SK-N-SH treated with all-trans-retinoic acid at 6 μM for 48 hours (cell line): ENCODE measurements at regions not wholly inside any gene's neighbourhood (a gene's known extent, or its start where the extent isn't known, plus 50 kb on each side); places are given as distances from the start of the nearest gene placed in this dataset.

ENCODE experiments used
- ATAC-seq: fragments of 200-7000 bp; cut with Tn5 transposase; 3 replicates; pipeline ENCODE4 v1.9.1; 2020; ENCODE audit warnings: mild to moderate bottlenecking, moderate library complexity
- ARNTL ChIP-seq: fragments of 450-650 bp; formaldehyde crosslinking; IDR thresholded peaks from 2 replicates; pipeline ENCODE4 v1.5.0; 2020; ENCODE audit warnings: low read depth, mild to moderate bottlenecking, moderate library complexity, borderline replicate concordance
- BACH2 ChIP-seq: fragments of 250-450 bp; sonication (Bioruptor Pico); IDR thresholded peaks from 2 replicates; pipeline ENCODE4 v1.9.0; 2021; ENCODE audit warnings: mild to moderate bottlenecking, borderline replicate concordance
- CREB5 ChIP-seq: fragments of 250-450 bp; sonication (Bioruptor Pico); IDR thresholded peaks from 2 replicates; pipeline ENCODE4 v1.5.1; 2020; ENCODE audit warnings: low read depth, mild to moderate bottlenecking, moderate library complexity
- CSDC2 ChIP-seq: fragments of 250-450 bp; sonication (Bioruptor Pico); IDR thresholded peaks from 2 replicates; pipeline ENCODE4 v1.5.0; 2020; ENCODE audit warnings: mild to moderate bottlenecking, moderate library complexity
- CSRNP3 ChIP-seq: fragments of 250-450 bp; sonication (Bioruptor Pico); IDR thresholded peaks from 2 replicates; pipeline ENCODE4 v1.5.1; 2021; ENCODE audit warnings: mild to moderate bottlenecking, moderate library complexity
- ESRRG ChIP-seq: fragments of 250-450 bp; sonication (Bioruptor Pico); IDR thresholded peaks from 2 replicates; pipeline ENCODE4 v1.6.1; 2021; ENCODE audit warnings: mild to moderate bottlenecking
- GLIS3 ChIP-seq: fragments of 250-450 bp; sonication (Bioruptor Pico); IDR thresholded peaks from 2 replicates; pipeline ENCODE4 v1.5.0; 2020; ENCODE audit warnings: mild to moderate bottlenecking, moderate library complexity
- OSR1 ChIP-seq: fragments of 250-450 bp; sonication (Bioruptor Pico); IDR thresholded peaks from 2 replicates; pipeline ENCODE4 v1.8.0; 2022; ENCODE audit warnings: moderate library complexity, mild to moderate bottlenecking, inconsistent platforms
- POU6F1 ChIP-seq: fragments of 250-450 bp; sonication (Bioruptor Pico); IDR thresholded peaks from 2 replicates; pipeline ENCODE4 v1.8.0; 2021; ENCODE audit warnings: low read depth, mild to moderate bottlenecking, moderate library complexity, borderline replicate concordance
- PPARA ChIP-seq: fragments of 250-450 bp; sonication (Bioruptor Pico); IDR thresholded peaks from 2 replicates; pipeline ENCODE4 v1.5.0; 2020; ENCODE audit warnings: mild to moderate bottlenecking, borderline replicate concordance
- RARB ChIP-seq: fragments of 250-450 bp; sonication (Bioruptor Pico); IDR thresholded peaks from 2 replicates; pipeline ENCODE4 v1.8.0; 2021; ENCODE audit warnings: mild to moderate bottlenecking, moderate library complexity
- TCF4 ChIP-seq: fragments of 250-450 bp; sonication (Bioruptor Pico); IDR thresholded peaks from 2 replicates; pipeline ENCODE4 v1.8.0; 2021; ENCODE audit warnings: mild to moderate bottlenecking, moderate library complexity, borderline replicate concordance
- TOX ChIP-seq: fragments of 250-450 bp; sonication (Bioruptor Pico); IDR thresholded peaks from 2 replicates; pipeline ENCODE4 v1.8.0; 2021; ENCODE audit warnings: mild to moderate bottlenecking, moderate library complexity, borderline replicate concordance
- ZC3H10 ChIP-seq: fragments of 250-450 bp; sonication (Bioruptor Pico); IDR thresholded peaks from 2 replicates; pipeline ENCODE4 v1.5.1; 2021; ENCODE audit warnings: mild to moderate bottlenecking, moderate library complexity
- ZFP3 ChIP-seq: fragments of 250-450 bp; sonication (Bioruptor Pico); IDR thresholded peaks from 2 replicates; pipeline ENCODE4 v1.5.0; 2020; ENCODE audit warnings: mild to moderate bottlenecking, moderate library complexity
- ZFP30 ChIP-seq: fragments of 450-650 bp; formaldehyde crosslinking; IDR thresholded peaks from 2 replicates; pipeline ENCODE4 v1.5.0; 2022; ENCODE audit warnings: mild to moderate bottlenecking, moderate library complexity
- ZNF565 ChIP-seq: fragments of 450-650 bp; formaldehyde crosslinking; conservative IDR thresholded peaks from 2 replicates; pipeline ENCODE4 v1.5.0; 2020; ENCODE audit warnings: low read depth, mild to moderate bottlenecking, moderate library complexity
- ZNF70 ChIP-seq: fragments of 450-650 bp; formaldehyde crosslinking; IDR thresholded peaks from 2 replicates; pipeline ENCODE4 v1.5.0; 2020; ENCODE audit warnings: mild to moderate bottlenecking, moderate library complexity
- ZNF8 ChIP-seq: fragments of 450-650 bp; formaldehyde crosslinking; IDR thresholded peaks from 2 replicates; pipeline ENCODE4 v1.5.0; 2020; ENCODE audit warnings: mild to moderate bottlenecking, moderate library complexity
- TF ChIP-seq, protein P1 (sequence below): fragments of 250-450 bp; sonication (Bioruptor Pico); IDR thresholded peaks from 2 replicates; pipeline ENCODE4 v1.5.0; 2020; ENCODE audit warnings: mild to moderate bottlenecking, moderate library complexity
- TF ChIP-seq, protein P2 (sequence below): fragments of 250-450 bp; sonication (Bioruptor Pico); IDR thresholded peaks from 2 replicates; pipeline ENCODE4 v1.8.0; 2020; ENCODE audit warnings: mild to moderate bottlenecking, moderate library complexity, borderline replicate concordance

DNA sequence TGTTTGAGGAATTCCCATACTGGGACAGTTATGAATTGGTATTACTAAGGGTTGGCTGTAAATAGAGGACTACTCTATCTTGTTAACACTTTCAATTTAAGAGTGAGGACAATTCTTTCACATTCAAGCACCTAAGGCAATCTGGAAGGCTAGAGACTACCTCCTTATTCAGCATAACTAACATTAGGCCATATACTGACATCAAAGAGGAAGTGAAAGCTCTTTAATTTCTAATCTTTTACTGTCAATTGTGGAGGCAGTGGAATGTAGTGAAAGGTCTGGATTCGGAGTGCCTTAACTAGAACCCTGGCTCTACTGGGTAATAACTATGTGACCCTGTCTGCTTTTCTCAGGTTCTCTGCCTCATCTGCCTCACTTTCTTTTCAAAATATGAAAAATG, 134.0 kb downstream of the UFM1 start:
- no peak for ATAC-seq
- TF ChIP-seq CSDC2 (CRISPR knock-in tag) (no peak), OSR1 (CRISPR knock-in tag) (no peak), CREB5 (no peak), ZNF565 (CRISPR knock-in tag) (no peak), POU6F1 (CRISPR knock-in tag) (no peak), TCF4 (no peak), ZFP30 (no peak), ARNTL (CRISPR knock-in tag) (no peak), CSRNP3 (CRISPR knock-in tag) (no peak), TOX (CRISPR knock-in tag) (no peak), GLIS3 (CRISPR knock-in tag) (no peak), ESRRG (CRISPR knock-in tag) (no peak), ZNF70 (CRISPR knock-in tag) (no peak)
- TF ChIP-seq, protein P1, sequence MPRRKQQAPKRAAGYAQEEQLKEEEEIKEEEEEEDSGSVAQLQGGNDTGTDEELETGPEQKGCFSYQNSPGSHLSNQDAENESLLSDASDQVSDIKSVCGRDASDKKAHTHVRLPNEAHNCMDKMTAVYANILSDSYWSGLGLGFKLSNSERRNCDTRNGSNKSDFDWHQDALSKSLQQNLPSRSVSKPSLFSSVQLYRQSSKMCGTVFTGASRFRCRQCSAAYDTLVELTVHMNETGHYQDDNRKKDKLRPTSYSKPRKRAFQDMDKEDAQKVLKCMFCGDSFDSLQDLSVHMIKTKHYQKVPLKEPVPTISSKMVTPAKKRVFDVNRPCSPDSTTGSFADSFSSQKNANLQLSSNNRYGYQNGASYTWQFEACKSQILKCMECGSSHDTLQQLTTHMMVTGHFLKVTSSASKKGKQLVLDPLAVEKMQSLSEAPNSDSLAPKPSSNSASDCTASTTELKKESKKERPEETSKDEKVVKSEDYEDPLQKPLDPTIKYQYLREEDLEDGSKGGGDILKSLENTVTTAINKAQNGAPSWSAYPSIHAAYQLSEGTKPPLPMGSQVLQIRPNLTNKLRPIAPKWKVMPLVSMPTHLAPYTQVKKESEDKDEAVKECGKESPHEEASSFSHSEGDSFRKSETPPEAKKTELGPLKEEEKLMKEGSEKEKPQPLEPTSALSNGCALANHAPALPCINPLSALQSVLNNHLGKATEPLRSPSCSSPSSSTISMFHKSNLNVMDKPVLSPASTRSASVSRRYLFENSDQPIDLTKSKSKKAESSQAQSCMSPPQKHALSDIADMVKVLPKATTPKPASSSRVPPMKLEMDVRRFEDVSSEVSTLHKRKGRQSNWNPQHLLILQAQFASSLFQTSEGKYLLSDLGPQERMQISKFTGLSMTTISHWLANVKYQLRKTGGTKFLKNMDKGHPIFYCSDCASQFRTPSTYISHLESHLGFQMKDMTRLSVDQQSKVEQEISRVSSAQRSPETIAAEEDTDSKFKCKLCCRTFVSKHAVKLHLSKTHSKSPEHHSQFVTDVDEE (CRISPR knock-in tag) = no peak

GRCh38 chr13:38490657-38491056, 141.0 kb downstream of the UFM1 start:
- no peak for ATAC-seq
- TF ChIP-seq ARNTL (CRISPR knock-in tag) (no peak), TCF4 (no peak), CSRNP3 (CRISPR knock-in tag) (no peak), ZNF70 (CRISPR knock-in tag) (no peak), OSR1 (CRISPR knock-in tag) (no peak), TOX (CRISPR knock-in tag) (no peak), ZFP3 (CRISPR knock-in tag) (no peak), GLIS3 (CRISPR knock-in tag) (no peak), PPARA (no peak)
- TF ChIP-seq, protein P1 (CRISPR knock-in tag) = no peak

GRCh38 chr13:38494445-38494844, 144.8 kb downstream of the UFM1 start:
- ATAC-seq = no peak
- TF ChIP-seq ZC3H10 (CRISPR knock-in tag) (no peak), ZNF70 (CRISPR knock-in tag) (no peak), BACH2 (CRISPR knock-in tag) (no peak), CSRNP3 (CRISPR knock-in tag) (no peak), RARB (no peak), ZFP30 (no peak), ZNF8 (CRISPR knock-in tag) (no peak), CREB5 (no peak), ARNTL (CRISPR knock-in tag) (no peak)
- TF ChIP-seq, protein P2, sequence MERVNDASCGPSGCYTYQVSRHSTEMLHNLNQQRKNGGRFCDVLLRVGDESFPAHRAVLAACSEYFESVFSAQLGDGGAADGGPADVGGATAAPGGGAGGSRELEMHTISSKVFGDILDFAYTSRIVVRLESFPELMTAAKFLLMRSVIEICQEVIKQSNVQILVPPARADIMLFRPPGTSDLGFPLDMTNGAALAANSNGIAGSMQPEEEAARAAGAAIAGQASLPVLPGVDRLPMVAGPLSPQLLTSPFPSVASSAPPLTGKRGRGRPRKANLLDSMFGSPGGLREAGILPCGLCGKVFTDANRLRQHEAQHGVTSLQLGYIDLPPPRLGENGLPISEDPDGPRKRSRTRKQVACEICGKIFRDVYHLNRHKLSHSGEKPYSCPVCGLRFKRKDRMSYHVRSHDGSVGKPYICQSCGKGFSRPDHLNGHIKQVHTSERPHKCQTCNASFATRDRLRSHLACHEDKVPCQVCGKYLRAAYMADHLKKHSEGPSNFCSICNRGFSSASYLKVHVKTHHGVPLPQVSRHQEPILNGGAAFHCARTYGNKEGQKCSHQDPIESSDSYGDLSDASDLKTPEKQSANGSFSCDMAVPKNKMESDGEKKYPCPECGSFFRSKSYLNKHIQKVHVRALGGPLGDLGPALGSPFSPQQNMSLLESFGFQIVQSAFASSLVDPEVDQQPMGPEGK (CRISPR knock-in tag) = no peak
